OCI-LY3 (cell line): ENCODE measurements at regions not wholly inside any gene's neighbourhood (a gene's known extent, or its start where the extent isn't known, plus 50 kb on each side); places are given as distances from the start of the nearest gene placed in this dataset.

ENCODE experiments used
- H2AFZ ChIP-seq: fragments of 200-600, 300-600 bp; shearing (Covaris generic); 2 replicates; pipeline ENCODE4 v1.6.0; 2014; ENCODE audit warnings: antibody characterized with exemption, low read depth, low read length
- H3K27ac ChIP-seq: fragments of 200-600, 300-600 bp; sonication (generic); 2 replicates; pipeline ENCODE4 v1.5.1; 2014; ENCODE audit warnings: mild to moderate bottlenecking, low read length, moderate library complexity, mixed read lengths
- H3K27me3 ChIP-seq: fragments of 200-600, 300-600 bp; sonication (generic); 2 replicates; pipeline ENCODE4 v1.6.1; 2014; ENCODE audit warnings: low read depth, low read length, mixed read lengths
- H3K36me3 ChIP-seq: fragments of 200-600, 300-600 bp; sonication (generic); replicated peaks from 2 replicates; pipeline ENCODE3; 2014; ENCODE audit warnings: low read depth, low read length, mixed read lengths
- H3K4me1 ChIP-seq: fragments of 300-600, 200-600 bp; sonication (generic); 2 replicates; pipeline ENCODE4 v1.6.1; 2014; ENCODE audit warnings: low read length, mixed read lengths
- H3K4me2 ChIP-seq: fragments of 200-600, 300-600 bp; sonication (generic); 2 replicates; pipeline ENCODE4 v1.6.1; 2014; ENCODE audit warnings: low read length, mixed read lengths
- H3K4me3 ChIP-seq: fragments of 300-600, 200-600 bp; sonication (generic); 2 replicates; pipeline ENCODE4 v1.5.1; 2014; ENCODE audit warnings: antibody characterized with exemption, mild to moderate bottlenecking, low read length, moderate library complexity
- H3K79me2 ChIP-seq: fragments of 300-600, 200-600 bp; shearing (Covaris generic); 2 replicates; pipeline ENCODE4 v1.6.1; 2014; ENCODE audit warnings: mild to moderate bottlenecking, low read length, mixed read lengths
- H3K9ac ChIP-seq: fragments of 300-600, 200-600 bp; shearing (Covaris generic); 2 replicates; pipeline ENCODE4 v1.6.0; 2014; ENCODE audit warnings: mild to moderate bottlenecking, low read length, moderate library complexity
- H3K9me3 ChIP-seq: fragments of 200-600, 300-600 bp; shearing (Covaris generic); 2 replicates; pipeline ENCODE4 v1.6.1; 2014; ENCODE audit warnings: low read length, mixed read lengths; ENCODE audit not compliant: insufficient read depth
- H4K20me1 ChIP-seq: fragments of 200-600, 300-600 bp; sonication (generic); 2 replicates; pipeline ENCODE4 v1.6.1; 2016; ENCODE audit warnings: low read length, mixed read lengths; ENCODE audit not compliant: insufficient read depth
- EZH2phosphoT487 ChIP-seq: fragments of 200-600 bp; shearing (Covaris generic); IDR thresholded peaks from 2 replicates; pipeline ENCODE4 v1.6.1; 2018; ENCODE audit warnings: antibody characterized with exemption, mixed run types, low read depth
- TF ChIP-seq, protein P1 (sequence below): fragments of 200-600, 300-600 bp; sonication (generic); IDR thresholded peaks from 2 replicates; pipeline ENCODE4 v1.5.1; 2014; ENCODE audit warnings: antibody characterized with exemption, low read length, low read depth

DNA sequence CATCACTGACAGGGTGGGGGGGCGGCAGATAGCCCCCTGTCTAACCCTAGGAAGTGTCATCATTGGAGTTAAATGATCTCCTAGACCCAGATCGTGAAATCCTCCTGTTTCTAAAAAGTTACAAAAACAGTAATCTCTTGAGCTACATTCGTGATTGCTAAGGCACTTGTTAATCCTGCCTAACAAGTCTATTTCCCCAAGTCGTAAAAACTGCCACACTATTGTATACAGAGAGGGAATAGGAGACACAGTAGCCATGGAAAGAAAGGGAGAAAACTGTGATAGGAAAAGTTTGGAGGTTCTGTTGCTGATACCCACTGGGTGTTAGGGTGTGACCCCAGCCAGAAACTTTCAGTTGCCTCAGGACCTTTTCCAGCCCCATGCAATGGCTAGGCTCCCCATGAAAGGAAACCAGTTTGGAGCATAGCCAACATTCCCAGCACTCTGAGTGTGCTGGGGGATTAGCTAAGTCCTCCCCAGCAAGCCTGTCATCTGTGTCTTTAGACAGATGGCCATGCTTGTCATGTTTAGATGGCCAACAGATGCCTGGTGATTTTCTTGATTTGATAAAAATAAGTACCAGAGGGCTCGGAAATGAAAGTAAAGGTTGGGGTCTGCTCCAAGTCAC is 63.3 kb upstream of the ANXA10 start:
- Histone ChIP-seq H3K79me2 (no peaks in the 10 kb centered on the region), H3K27me3 (no peaks in the 10 kb centered on the region), H3K4me1 (no peaks in the 10 kb centered on the region), H2AFZ (peak overlapping the region; percentile 16; the same call in 1 of the 2 replicates), H4K20me1 (no peaks in the 10 kb centered on the region), H3K4me3 (no peak overlapping the region), H3K9me3 (no peaks in the 10 kb centered on the region), H3K27ac (no peak overlapping the region), H3K4me2 (no peak overlapping the region), H3K36me3 (no peaks in the 10 kb centered on the region), H3K9ac (no peak overlapping the region)
- TF ChIP-seq, protein P1, sequence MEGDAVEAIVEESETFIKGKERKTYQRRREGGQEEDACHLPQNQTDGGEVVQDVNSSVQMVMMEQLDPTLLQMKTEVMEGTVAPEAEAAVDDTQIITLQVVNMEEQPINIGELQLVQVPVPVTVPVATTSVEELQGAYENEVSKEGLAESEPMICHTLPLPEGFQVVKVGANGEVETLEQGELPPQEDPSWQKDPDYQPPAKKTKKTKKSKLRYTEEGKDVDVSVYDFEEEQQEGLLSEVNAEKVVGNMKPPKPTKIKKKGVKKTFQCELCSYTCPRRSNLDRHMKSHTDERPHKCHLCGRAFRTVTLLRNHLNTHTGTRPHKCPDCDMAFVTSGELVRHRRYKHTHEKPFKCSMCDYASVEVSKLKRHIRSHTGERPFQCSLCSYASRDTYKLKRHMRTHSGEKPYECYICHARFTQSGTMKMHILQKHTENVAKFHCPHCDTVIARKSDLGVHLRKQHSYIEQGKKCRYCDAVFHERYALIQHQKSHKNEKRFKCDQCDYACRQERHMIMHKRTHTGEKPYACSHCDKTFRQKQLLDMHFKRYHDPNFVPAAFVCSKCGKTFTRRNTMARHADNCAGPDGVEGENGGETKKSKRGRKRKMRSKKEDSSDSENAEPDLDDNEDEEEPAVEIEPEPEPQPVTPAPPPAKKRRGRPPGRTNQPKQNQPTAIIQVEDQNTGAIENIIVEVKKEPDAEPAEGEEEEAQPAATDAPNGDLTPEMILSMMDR, result no peak
- TF ChIP-seq EZH2phosphoT487, result no peak

DNA sequence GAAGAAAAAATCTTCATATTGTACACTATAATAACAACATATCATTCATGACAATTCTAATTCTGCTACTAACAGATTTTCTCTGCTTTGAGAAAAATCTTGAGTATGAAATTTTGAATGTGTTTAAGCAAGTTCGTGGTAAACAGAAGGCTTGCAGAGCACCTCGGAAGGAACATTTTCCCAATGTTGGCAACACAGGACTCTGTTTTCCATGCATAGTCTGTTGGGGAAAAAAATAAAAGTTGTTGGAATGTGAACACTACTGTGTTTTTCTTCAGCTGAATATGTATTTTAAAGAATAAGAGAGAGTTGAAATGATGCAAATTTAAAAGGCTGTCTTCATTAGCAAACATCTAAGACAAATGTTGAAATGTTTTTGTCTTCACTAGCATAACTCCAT is 54.7 kb upstream of the ANXA10 start:
- H3K9me3 ChIP-seq, result no peaks in the 10 kb centered on the region
- H3K4me3 ChIP-seq, result no peak overlapping the region
- no peak overlapping the region for H3K9ac ChIP-seq
- no peak overlapping the region for H3K27ac ChIP-seq
- no peaks in the 10 kb centered on the region for H4K20me1 ChIP-seq
- H3K36me3 ChIP-seq, result no peaks in the 10 kb centered on the region
- TF ChIP-seq, protein P1, result no peak
- no peak for TF ChIP-seq EZH2phosphoT487
- H3K27me3 ChIP-seq, result no peaks in the 10 kb centered on the region
- no peaks in the 10 kb centered on the region for H3K79me2 ChIP-seq
- H2AFZ ChIP-seq, result no peak overlapping the region
- H3K4me2 ChIP-seq, result no peak overlapping the region
- H3K4me1 ChIP-seq, result no peaks in the 10 kb centered on the region; the same call in 1 of the 2 replicates

DNA sequence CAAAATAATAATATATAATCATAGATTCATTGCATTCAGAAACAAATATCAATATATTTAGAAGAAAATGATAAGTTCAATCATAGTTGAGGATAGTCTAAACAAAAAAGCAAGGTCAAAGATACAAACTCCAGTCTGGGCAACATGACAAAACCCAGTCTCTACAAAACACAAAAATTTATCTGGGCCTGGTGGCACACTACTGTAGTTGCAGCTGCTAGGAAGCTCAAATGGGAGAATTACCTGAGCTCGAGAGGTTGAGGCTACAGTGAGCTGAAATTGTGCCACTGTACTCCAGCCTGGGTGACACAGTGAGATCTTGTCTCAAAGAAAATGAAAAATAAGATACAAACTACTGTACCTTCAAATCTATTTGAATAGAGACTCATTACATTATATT is 52.7 kb upstream of the ANXA10 start:
- TF ChIP-seq, protein P1, result no peak
- no peak for TF ChIP-seq EZH2phosphoT487
- Histone ChIP-seq H3K4me1 (no peaks in the 10 kb centered on the region; the same call in 1 of the 2 replicates), H3K27me3 (no peaks in the 10 kb centered on the region), H3K4me2 (no peak overlapping the region), H4K20me1 (no peaks in the 10 kb centered on the region), H3K9ac (no peak overlapping the region), H3K9me3 (no peaks in the 10 kb centered on the region), H3K4me3 (no peak overlapping the region), H3K27ac (no peak overlapping the region), H2AFZ (no peak overlapping the region), H3K79me2 (no peaks in the 10 kb centered on the region), H3K36me3 (no peaks in the 10 kb centered on the region)
